Thyroid gland (tissue), 4 donors: ENCODE measurements at regions not wholly inside any gene's neighbourhood (a gene's known extent, or its start where the extent isn't known, plus 50 kb on each side); places are given as distances from the start of the nearest gene placed in this dataset.
A peak's percentile ranks its signal among the peaks of the same experiment; 100 is the strongest.
"Not testable (repeated sequence)": the region's sequence is repeated elsewhere in the genome, so short reads cannot be mapped to it uniquely, and the experiment has no call there.

ENCODE experiments used
- DNase-seq, 2 donors: peaks; one replicate each; pipeline ENCODE4 v3.0.0-alpha.2; 2019
- H3K27ac ChIP-seq, 3 donors: fragments of 200-600 bp; sonication (generic); 1 replicate in 2 of 3; 2 replicates in 1 of 3; pipeline ENCODE4 v1.5.1; 2016 to 2019; ENCODE audit warnings: mild to moderate bottlenecking in 1 of 3, moderate library complexity in 1 of 3
- H3K27me3 ChIP-seq: fragments of 200-600 bp; sonication (generic); one replicate; pipeline ENCODE4 v1.5.1; 2019
- H3K36me3 ChIP-seq, 2 donors: fragments of 200-600 bp; sonication (generic); one replicate each; pipeline ENCODE4 v1.5.1; 2016 to 2019
- H3K4me1 ChIP-seq, 2 donors: fragments of 200-600 bp; sonication (generic); one replicate each; pipeline ENCODE4 v1.5.1; 2017 to 2019
- H3K4me3 ChIP-seq, 3 donors: fragments of 200-600 bp; sonication (generic); replicated peaks in 1 of 3; 1 replicate in 2 of 3; 2 replicates in 1 of 3; pipeline ENCODE4 v1.5.1; 2016; ENCODE audit warnings: mild to moderate bottlenecking in 1 of 3
- H3K9me3 ChIP-seq: fragments of 200-600 bp; sonication (generic); one replicate; pipeline ENCODE4 v1.5.1; 2017
- POLR2A ChIP-seq, 2 donors: fragments of 450-650 bp; IDR thresholded peaks; one replicate each; pipeline ENCODE4 v1.6.1; 2017; ENCODE audit warnings: antibody characterized with exemption in 2 of 2, mild to moderate bottlenecking in 2 of 2, moderate library complexity in 1 of 2
- WGBS, 2 donors: methylation state at CpG; one replicate each; pipeline ENCODE4 v1.1.5; 2017; 5-methylcytosine and 5-hydroxymethylcytosine counted together
- intact Hi-C: fragments of 100-400 bp; cut with DNase I; formaldehyde crosslinking; loops from one replicate; pipeline ENCODE4 v1.15.1; 2023
- TF ChIP-seq, protein P1 (sequence below), 6 experiments: fragments of 200-600 bp in 3 of 6; fragments of 450-650 bp in 3 of 6; sonication (generic) in 3 of 6; IDR thresholded peaks; one replicate each; pipeline ENCODE4 v1.5.1; 2016 to 2019; ENCODE audit warnings: antibody characterized with exemption in 6 of 6, mild to moderate bottlenecking in 2 of 6, inconsistent platforms in 1 of 6, moderate library complexity in 1 of 6

DNA sequence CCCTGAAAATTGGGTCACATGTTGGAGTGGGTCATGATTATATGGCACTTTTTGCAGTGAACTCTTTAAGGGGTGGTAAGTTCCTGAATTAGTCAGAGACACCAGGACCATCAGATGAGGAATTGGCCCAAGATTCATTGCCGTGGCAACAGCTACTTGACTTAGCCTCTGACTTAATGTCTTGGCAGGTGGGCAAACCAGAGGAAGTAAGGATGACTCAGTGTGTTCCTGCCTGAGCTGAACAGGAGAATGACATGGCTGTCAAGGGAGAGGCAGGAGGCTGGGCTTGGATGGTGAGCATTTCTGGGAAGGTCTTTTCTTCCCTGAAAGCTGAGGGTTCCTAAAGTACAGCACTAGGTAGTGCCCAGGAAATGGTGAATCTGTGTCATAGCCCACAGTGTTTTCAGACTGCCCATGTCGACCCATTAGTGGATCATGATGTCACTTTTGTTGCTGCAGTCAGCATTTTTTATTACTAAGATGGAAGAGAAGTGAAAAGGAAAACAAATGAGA, 170.1 kb upstream of the PWP1 start:
- H3K36me3 ChIP-seq, result no peaks in the 10 kb centered on the region
- peak; percentile 77 to 79 for DNase-seq
- H3K4me1 ChIP-seq, result peaks cover 13 to 48% of the 10 kb centered on the region in 2 donors
- peak overlapping the region; percentile 30 to 34 (median 31) for H3K27ac ChIP-seq
- no peaks in the 10 kb centered on the region for H3K27me3 ChIP-seq
- H3K9me3 ChIP-seq, result no peaks in the 10 kb centered on the region
- TF ChIP-seq, protein P1, sequence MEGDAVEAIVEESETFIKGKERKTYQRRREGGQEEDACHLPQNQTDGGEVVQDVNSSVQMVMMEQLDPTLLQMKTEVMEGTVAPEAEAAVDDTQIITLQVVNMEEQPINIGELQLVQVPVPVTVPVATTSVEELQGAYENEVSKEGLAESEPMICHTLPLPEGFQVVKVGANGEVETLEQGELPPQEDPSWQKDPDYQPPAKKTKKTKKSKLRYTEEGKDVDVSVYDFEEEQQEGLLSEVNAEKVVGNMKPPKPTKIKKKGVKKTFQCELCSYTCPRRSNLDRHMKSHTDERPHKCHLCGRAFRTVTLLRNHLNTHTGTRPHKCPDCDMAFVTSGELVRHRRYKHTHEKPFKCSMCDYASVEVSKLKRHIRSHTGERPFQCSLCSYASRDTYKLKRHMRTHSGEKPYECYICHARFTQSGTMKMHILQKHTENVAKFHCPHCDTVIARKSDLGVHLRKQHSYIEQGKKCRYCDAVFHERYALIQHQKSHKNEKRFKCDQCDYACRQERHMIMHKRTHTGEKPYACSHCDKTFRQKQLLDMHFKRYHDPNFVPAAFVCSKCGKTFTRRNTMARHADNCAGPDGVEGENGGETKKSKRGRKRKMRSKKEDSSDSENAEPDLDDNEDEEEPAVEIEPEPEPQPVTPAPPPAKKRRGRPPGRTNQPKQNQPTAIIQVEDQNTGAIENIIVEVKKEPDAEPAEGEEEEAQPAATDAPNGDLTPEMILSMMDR (IDR thresholded peaks at IDR 0.05), result no peak
- peak in 1 of 2 donors; percentile 6 for TF ChIP-seq POLR2A (IDR thresholded peaks at IDR 0.05)
- intact Hi-C loops, result no loop called here
- no peak overlapping the region for H3K4me3 ChIP-seq
- 46 to 51% methylated on average over 2 of the region's 2 CpGs for WGBS, 2 donors

DNA sequence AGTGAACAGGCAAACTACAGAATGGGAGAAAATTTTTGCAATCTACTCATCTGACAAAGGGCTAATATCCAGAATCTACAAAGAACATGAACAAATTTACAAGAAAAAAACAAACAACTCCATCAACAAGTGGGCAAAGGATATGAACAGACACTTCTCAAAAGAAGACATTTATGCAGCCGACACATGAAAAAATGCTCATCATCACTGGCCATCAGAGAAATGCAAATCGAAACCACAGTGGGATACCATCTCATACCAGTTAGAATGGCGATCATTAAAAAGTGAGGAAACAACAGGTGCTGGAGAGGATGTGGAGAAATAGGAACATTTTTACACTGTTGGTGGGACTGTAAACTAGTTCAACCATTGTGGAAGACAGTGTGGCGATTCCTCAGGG, 167.8 kb upstream of the PWP1 start:
- H3K36me3 ChIP-seq, intact Hi-C loops, H3K9me3 ChIP-seq, H3K27me3 ChIP-seq, H3K4me3 ChIP-seq, DNase-seq: not testable (repeated sequence)
- 93 to 95% methylated on average over 3 to 4 of the region's 4 CpGs for WGBS, 2 donors
- Histone ChIP-seq H3K27ac (peak overlapping the region in 2 of 3 donors; percentile 1 to 47), H3K4me1 (peaks cover 20 to 58% of the 10 kb centered on the region in 2 donors)

DNA sequence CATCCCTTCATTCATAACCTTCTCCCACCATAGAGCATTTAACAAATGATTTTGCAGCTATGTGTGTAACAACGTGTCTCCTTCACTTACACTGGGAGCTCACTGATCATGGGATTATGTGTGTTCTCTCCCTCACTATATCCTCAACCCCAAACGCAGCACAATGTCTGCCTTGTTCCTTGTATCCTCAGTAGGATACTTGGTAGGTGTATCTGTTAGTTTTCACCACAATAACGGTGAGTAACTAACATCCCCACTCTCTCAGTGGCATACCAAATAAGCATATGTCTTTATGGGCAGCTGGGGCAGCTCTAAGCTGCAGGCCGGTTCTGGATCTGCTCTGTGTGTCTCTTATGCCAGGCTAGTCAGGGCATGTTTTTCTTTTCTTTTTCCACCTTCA, 166.7 kb upstream of the PWP1 start:
- no peaks in the 10 kb centered on the region for H3K36me3 ChIP-seq
- H3K27ac ChIP-seq, result peak overlapping the region; percentile 82 to 97 (median 96)
- no peak for TF ChIP-seq POLR2A (IDR thresholded peaks at IDR 0.05)
- TF ChIP-seq, protein P1 (IDR thresholded peaks at IDR 0.05), result no peak
- H3K4me3 ChIP-seq, result no peak overlapping the region
- intact Hi-C loops, result no loop called here
- peaks cover 31 to 69% of the 10 kb centered on the region in 2 donors for H3K4me1 ChIP-seq
- no peaks in the 10 kb centered on the region for H3K9me3 ChIP-seq
- WGBS, 2 donors, result 96 to 97% methylated on average over 4 of the region's 4 CpGs
- H3K27me3 ChIP-seq, result no peaks in the 10 kb centered on the region
- no peak for DNase-seq

DNA sequence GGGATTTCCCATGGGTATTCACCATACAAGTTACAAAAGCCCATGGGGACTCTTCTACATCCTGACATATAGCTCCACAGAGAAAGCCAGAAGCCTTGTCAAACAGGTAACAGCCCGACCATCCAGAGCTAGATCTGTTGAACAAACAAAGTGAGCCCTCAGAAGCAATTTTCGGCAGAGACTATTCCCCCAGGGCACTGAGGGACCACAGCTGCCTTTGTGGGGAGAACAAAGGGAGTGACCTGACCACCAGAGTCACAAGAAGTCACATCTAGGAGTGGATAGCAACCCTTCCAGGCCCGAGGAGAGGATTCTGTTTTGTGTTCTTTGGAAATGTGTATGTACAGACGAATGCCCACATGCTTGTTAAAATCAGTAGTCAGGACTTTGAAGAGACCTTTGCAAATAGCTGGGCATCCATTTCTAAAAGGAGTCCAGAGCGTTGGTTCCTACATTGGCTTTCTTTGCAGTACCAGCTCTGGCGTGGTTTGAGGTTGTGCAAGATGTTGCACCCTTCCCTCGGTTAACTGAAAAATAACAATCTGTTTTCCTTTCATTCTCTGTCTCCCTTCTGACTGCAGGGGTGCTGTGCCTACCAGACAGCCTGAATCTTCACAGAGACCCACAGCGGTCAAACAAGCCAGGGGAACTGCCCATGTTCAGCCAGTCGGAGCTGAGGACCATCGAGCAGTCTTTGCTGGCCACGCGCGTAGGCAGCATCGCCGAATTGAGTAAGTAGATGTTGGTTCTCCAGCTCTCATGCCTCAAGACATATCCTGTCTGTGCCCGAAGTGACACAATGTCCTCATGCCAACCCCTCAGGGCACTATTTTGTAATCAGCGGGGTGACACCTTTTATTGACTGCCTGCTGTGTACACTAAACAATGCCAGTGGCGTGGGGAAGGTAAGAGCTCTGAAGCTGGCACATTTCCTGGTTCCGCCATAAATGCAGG, 165.4 kb upstream of the PWP1 start:
- intact Hi-C loops, result no loop called here
- H3K27me3 ChIP-seq, result no peaks in the 10 kb centered on the region
- WGBS, 2 donors, result 27 to 43% methylated on average over 19 of the region's 19 CpGs
- peak overlapping the region; percentile 82 to 97 (median 96) for H3K27ac ChIP-seq
- H3K4me1 ChIP-seq, result peaks cover 39 to 74% of the 10 kb centered on the region in 2 donors
- no peak overlapping the region for H3K4me3 ChIP-seq
- H3K9me3 ChIP-seq, result no peaks in the 10 kb centered on the region
- peak; percentile 95 for DNase-seq
- H3K36me3 ChIP-seq, result no peaks in the 10 kb centered on the region
- TF ChIP-seq POLR2A (IDR thresholded peaks at IDR 0.05), result peak in 1 of 2 donors; percentile 62
- TF ChIP-seq, protein P1 (IDR thresholded peaks at IDR 0.05), result peak in 2 of 6 experiments; percentile 3 to 9

DNA sequence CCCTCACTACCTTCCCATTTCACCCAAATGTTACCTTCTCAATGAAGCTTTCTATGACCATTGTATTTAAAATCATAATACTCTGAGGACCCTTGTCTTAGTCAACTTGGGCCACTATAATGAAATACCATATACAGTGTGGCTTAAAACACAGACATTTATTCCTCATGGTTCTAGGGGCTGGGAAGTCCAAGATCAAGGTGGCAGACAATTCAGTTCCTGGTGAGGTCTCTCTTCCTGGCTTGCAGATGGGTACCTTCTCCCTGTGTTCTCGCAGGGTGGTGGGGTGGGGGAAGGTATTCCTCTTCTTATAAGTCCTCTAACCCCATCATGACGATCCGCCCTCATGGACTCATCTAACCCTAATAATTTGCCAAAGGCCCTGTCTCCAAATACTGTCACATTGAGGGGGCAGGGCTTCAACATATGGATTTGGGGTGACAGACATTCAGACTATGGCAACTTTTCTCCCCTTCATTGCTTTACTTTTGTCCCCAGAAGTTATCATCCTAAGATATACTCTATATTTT, 163.7 kb upstream of the PWP1 start:
- no peaks in the 10 kb centered on the region for H3K27me3 ChIP-seq
- DNase-seq, result no peak
- H3K36me3 ChIP-seq, result no peaks in the 10 kb centered on the region
- WGBS, 2 donors, result 94 to 96% methylated on average over 3 of the region's 3 CpGs
- TF ChIP-seq, protein P1 (IDR thresholded peaks at IDR 0.05), result no peak
- TF ChIP-seq POLR2A (IDR thresholded peaks at IDR 0.05), result no peak
- peak overlapping the region in 2 of 3 donors; percentile 82 to 97 for H3K27ac ChIP-seq
- intact Hi-C loops, result no loop called here
- H3K4me3 ChIP-seq, result no peak overlapping the region
- no peaks in the 10 kb centered on the region for H3K9me3 ChIP-seq
- peaks cover 33 to 74% of the 10 kb centered on the region in 2 donors for H3K4me1 ChIP-seq
